HL-60 (cell line): ENCODE measurements at regions not wholly inside any gene's neighbourhood (a gene's known extent, or its start where the extent isn't known, plus 50 kb on each side); places are given as distances from the start of the nearest gene placed in this dataset.

Experiments used
- CTCF ChIP-seq: IDR thresholded peaks from one replicate; pipeline ENCODE4 v1.5.1; 2011; ENCODE audit warnings: low read length, control low read depth, inconsistent platforms; ENCODE audit not compliant: insufficient read depth
- REST ChIP-seq: IDR thresholded peaks from 2 replicates; pipeline ENCODE4 v1.6.1; 2012; ENCODE audit warnings: low read depth; ENCODE audit not compliant: insufficient replicate concordance

DNA sequence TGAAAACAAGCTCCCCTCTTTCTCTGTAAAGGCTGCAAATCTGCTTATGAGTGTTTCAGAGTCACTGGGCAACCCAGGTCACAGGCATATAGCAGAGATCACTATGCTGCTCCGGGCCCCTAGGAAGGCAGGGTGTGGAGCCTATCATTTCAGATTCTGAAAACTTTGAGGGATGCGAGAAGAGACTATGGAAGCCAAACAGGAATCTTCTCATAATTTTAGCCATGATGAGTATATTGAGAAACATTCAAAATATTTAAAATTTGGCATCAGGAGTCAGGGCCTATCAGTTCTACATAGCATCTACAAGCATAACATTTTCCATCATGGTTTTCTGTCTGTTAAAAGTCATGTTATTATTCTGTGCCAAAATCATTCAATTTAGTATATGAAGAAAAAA, 61.7 kb upstream of the ATXN3L start:
- TF ChIP-seq CTCF = no peak
- no peak for TF ChIP-seq REST
